ENCODE measurements at regions not wholly inside any gene's neighbourhood (a gene's known extent, or its start where the extent isn't known, plus 50 kb on each side); places are given as distances from the start of the nearest gene placed in this dataset.
"Not testable (repeated sequence)": the region's sequence is repeated elsewhere in the genome, so short reads cannot be mapped to it uniquely, and the experiment has no call there.

- H3K27me3 ChIP-seq; H3K4me1 ChIP-seq (ENCODE audit: insufficient read depth); H3K27ac ChIP-seq; DNase-seq; H3K9me3 ChIP-seq; H3K4me3 ChIP-seq; intact Hi-C loops (cut with DNase I); H3K36me3 ChIP-seq: not testable (repeated sequence)
- WGBS, 3 donors = 76 to 90% (median 87%) methylated on average over 1 of the region's 1 CpG
These were observed 416.5 kb downstream of the ANKRD30B start for GRCh38 chr18:15164446-15164845.

GRCh38 chr18:15165048-15165447 lies 417.1 kb downstream of the ANKRD30B start:
- Histone ChIP-seq H3K4me3 (no peak overlapping the region), H3K36me3 (no peaks in the 10 kb centered on the region), H3K9me3 (no peaks in the 10 kb centered on the region), H3K27me3 (no peaks in the 10 kb centered on the region), H3K4me1 (ENCODE audit: insufficient read depth) (no peaks in the 10 kb centered on the region), H3K27ac (no peak overlapping the region)
- DNase-seq = no peak
- intact Hi-C loops (cut with DNase I) = no loop called here
- WGBS, 3 donors = 12 to 30% (median 23%) methylated on average over 30 of the region's 30 CpGs
- TF ChIP-seq EP300 (IDR thresholded peaks at IDR 0.05) (no peak), POLR2A (IDR thresholded peaks at IDR 0.05) (no peak), CTCF (IDR thresholded peaks at IDR 0.05) (no peak)

DNA sequence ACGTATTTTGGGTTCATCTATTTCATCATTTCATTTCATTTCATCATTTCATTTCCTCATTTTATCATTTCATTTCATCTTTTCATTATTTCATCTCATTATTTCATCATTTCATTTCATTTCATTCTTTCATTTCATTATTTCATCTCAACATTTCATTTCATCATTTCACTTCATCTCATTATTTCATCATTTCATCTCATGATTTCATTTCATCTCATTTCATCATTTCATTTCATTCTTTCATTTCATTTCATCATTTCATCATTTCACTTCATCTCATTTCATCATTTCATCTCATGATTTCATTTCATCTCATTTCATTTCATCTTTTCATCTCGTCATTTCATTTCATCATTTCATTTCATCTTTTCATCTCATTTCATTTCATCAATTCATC lies 445.1 kb downstream of the ANKRD30B start:
- H3K4me1 ChIP-seq (ENCODE audit: insufficient read depth); DNase-seq; intact Hi-C loops (cut with DNase I); H3K27ac ChIP-seq; H3K4me3 ChIP-seq; H3K9me3 ChIP-seq; H3K36me3 ChIP-seq; H3K27me3 ChIP-seq: not testable (repeated sequence)
- WGBS, 3 donors = 33 to 44% (median 44%) methylated on average over 2 of the region's 2 CpGs

DNA sequence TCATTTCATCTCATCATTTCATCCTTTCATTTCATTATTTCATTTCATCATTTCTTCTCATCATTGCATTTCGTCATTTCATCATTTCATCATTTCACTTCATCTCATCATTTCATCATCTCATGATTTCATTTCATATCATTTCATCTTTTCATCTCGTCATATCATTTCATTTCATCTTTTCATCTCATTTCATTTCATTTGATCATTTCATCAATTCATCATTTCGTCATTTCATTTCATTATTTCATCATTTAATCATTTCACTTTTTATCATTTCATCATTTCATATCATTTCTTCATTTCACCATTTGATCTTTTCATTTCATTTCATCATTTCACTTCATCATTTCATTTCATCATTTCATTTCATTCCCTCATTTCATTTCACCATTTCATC lies 445.8 kb downstream of the ANKRD30B start:
- DNase-seq; H3K36me3 ChIP-seq; H3K27me3 ChIP-seq; H3K27ac ChIP-seq; H3K4me1 ChIP-seq (ENCODE audit: insufficient read depth); H3K9me3 ChIP-seq; H3K4me3 ChIP-seq; intact Hi-C loops (cut with DNase I): not testable (repeated sequence)
- 43 to 48% (median 45%) methylated on average over 3 of the region's 3 CpGs for WGBS, 3 donors

DNA sequence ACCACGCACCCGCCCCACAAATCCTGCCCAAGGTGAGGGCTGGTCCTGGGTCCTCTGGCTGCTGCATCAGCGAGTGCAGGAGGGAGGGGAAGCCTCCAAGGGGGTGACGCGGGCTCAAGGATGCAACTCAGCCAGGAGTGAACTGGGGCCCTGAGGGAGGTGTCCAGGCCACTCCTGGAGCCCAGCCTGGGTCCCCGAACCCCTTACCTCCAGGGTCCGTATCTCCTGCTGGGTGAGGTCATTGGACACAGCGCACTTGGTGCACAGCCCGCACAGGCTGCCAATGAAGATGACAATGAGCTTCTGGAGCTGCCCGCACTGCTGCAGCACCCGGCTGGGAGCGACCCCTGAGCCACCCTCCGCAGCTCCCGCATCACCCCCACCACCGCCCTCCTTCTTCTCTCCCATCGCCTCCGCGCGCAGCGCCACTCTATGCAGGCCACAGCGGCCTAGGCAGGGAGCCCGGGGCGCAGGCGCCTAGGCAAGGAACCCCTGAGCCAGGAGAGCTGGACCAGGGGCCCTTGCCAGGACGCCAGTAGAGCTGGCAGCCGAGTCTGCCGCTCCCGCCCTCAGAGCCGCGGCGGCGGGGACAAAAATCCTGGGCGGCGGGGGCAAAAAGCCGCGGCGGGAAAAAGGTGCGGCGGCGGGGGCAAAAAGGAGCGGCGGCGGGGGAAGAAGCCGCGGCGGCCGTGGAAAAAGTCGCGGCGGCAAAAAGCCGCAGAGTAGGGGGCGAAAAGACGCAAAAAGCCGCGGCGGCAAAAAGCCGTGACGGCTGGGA lies 449.6 kb downstream of the ANKRD30B start:
- H3K9me3 ChIP-seq; H3K27ac ChIP-seq; intact Hi-C loops (cut with DNase I); H3K36me3 ChIP-seq; H3K4me1 ChIP-seq (ENCODE audit: insufficient read depth); H3K4me3 ChIP-seq; H3K27me3 ChIP-seq: not testable (repeated sequence)
- WGBS, 3 donors = 10 to 24% (median 16%) methylated on average over 45 to 58 of the region's 58 CpGs
- peak in 1 of 5 donors; percentile 12 for DNase-seq

DNA sequence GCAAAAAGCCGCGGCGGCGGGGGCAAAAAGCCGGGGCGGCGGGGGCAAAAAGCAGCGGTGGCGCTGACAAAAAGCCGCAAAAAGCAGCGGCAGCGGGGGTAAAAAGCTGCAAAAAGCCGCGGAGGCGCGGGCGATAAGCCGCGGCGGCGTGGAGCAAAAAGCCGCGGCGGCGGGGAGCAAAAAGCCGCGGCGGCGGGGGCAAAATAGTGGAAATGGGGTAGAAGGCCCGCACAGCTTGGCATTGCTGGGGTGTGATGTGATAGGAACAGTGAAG lies 450.1 kb downstream of the ANKRD30B start:
- TF ChIP-seq POLR2A (IDR thresholded peaks at IDR 0.05) (no peak), CTCF (IDR thresholded peaks at IDR 0.05) (no peak), EP300 (IDR thresholded peaks at IDR 0.05) (no peak)
- H3K27me3 ChIP-seq = no peaks in the 10 kb centered on the region
- DNase-seq = no peak
- intact Hi-C loops (cut with DNase I) = no loop called here
- no peak overlapping the region for H3K4me3 ChIP-seq
- 3 to 16% (median 5%) methylated on average over 30 of the region's 30 CpGs for WGBS, 3 donors
- H3K27ac ChIP-seq = no peak overlapping the region
- H3K36me3 ChIP-seq = no peaks in the 10 kb centered on the region
- H3K9me3 ChIP-seq = no peaks in the 10 kb centered on the region
- no peaks in the 10 kb centered on the region for H3K4me1 ChIP-seq (ENCODE audit: insufficient read depth)

Measured in ovary (tissue), 7 donors.